ENCODE measurements at regions not wholly inside any gene's neighbourhood (a gene's known extent, or its start where the extent isn't known, plus 50 kb on each side); places are given as distances from the start of the nearest gene placed in this dataset.

DNA sequence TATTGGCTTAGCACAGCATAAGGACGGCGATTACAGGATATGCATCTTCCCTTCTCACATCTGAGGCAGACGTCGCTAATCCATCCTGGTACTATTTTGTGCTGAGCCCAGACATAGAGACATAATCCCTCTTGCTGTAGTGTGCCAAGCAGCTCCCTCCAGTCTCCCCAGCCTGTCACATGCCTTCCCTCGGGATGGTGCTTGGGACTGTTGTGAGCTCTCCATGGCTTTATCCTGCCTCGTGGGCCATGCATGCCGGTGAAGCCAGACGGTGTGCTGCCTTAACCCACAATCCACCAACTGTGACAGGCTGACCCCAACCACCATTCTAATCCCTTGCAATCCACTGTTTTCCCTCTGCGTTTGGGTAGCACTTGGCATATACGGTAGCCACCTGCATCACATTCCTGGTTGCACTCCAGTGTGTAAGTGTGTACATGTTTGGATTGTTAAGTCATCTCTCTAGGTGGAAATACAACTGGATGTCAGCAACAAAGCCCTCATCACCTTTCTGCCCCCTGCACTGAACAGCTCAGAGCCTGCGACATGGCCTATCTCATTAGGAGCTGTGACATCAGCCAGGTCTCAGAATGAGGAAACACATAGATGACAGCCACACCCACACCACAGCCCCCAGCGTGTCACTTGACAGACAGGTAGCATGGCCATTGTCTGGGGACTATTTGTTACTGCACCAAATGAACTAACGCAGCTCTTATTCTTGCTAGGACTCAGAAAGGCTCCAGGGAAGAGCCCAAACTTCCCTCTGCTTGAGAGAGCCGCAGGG is 374.8 kb upstream of the CDH4 start:
- no peak for DNase-seq (ENCODE audit: low read depth)

DNA sequence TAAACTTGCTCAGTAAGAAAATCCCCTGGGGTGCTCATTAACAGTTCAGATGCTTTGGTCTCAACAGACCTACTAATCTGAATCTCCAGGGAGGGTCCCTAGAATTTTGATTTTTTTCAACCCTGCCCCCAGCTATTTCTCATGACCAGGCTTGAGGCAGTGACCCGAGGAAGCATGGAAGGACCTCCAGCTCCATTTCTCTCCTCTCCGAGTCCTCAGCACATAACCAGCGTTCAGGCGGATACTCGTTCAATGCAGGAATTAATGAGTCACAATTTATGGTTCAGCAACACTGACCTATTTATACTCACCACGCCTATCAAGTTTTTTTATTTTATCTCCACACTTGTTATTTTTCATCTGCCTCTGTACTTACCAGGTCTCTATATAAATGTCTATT is 369.2 kb upstream of the CDH4 start:
- DNase-seq (ENCODE audit: low read depth) = no peak

DNA sequence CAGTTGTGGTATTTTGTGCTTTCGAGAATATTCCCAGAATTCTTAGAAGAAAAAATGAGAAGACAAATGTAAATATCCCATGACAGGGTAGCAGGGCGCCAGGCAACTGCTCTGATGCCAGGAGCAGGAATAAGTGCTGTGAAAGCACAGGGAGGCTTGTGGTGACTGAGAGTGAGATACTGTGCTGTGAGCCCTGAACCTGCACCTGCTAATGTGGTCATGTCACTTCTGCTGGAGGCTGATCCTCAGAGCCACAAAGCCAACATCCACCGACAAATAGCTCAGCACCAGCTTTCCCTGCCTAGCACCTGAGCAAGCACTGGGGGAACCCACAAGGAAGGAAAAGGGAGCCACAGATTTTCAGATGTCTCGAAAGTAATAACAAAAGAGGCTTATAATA is 368.6 kb upstream of the CDH4 start:
- DNase-seq (ENCODE audit: low read depth) = no peak

DNA sequence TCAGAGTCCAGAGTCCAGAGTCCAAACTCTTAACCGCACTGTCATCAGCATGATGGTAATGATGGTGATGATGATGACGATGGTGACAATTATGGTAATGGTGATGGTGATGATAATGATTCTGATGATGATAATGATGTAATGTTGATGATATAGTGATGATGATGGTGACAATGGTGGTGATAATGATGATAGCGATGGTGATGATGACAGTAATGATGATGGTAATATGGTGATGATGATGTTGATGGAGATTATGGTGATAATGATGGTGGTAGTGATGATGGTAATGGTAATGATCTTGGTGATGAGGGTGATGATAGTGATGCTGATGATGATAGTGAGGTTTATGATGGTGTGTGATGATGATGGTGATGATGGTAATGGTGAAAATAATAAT is 367.8 kb upstream of the CDH4 start:
- DNase-seq (ENCODE audit: low read depth) = no peak

DNA sequence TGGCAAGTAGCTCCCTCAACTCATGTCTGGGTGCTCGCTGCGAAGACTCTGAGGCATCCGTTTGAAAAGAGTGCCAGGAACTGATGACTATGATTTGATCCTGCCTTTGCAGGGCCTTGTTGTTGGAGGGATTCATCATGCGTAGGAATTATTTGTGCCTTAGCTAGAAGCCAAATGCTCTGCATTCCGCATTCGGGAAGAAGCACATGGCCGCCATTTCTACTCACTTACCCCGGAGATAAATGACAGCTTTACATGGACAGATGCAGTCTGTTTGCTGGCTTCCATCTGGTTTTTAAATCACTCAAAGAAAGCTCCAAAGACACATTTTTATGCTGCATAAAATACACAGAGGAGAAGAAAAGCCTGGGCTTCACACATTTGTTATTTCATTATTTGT is 363.3 kb upstream of the CDH4 start:
- no peak for DNase-seq (ENCODE audit: low read depth)

DNA sequence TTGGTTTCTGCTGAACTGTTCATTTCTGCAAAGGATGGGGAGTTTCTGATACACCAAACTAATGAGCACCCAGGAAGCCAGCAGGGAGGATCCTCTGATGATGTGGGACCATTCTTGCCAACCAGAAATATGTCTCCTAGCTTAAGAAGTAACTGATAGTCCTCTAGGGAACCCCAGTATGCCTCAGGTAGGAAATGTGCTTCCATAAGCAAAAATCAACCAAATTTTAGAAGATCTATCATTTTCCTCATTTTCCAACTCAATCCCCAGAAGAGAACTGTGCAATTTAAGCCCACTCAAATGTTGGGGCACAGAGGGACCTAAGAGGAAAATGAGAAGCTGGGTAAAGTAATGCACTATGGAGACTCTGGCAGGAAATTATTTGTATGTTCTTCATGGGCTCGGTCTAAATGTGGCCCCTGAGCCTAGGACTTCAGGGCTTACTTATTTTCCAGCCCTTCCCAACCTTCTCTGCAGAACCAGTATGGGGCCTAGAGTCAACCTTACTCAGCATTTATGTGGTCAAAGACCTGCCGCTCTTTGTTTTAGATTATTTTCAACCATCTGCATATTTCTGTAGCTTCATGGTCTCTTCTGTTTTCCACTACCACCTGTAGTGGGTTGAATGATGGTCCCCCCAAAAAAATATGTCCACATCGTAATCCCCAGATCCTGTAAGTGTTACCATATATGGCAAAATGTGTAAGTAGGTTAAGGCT is 359.8 kb upstream of the CDH4 start:
- DNase-seq (ENCODE audit: low read depth) = no peak

DNA sequence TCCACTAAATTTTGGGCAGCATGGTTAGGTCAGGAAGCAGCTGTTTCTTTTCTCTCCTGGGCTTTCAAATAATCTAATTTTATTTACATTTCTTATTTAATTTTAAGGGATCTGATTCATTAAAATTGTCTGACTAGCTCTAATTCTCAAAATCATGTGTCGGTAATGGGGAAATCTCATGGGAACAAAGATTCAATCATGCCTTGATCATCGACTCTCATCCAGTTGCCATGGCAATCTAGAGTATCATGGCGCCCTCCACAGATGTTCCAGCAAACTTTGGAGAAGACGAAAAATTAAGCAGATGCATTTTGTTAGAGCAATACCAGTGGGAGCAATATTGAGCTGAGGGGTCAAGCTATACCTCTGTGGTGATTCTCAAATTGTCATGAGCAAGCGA is 358.0 kb upstream of the CDH4 start:
- no peak for DNase-seq (ENCODE audit: low read depth)

DNA sequence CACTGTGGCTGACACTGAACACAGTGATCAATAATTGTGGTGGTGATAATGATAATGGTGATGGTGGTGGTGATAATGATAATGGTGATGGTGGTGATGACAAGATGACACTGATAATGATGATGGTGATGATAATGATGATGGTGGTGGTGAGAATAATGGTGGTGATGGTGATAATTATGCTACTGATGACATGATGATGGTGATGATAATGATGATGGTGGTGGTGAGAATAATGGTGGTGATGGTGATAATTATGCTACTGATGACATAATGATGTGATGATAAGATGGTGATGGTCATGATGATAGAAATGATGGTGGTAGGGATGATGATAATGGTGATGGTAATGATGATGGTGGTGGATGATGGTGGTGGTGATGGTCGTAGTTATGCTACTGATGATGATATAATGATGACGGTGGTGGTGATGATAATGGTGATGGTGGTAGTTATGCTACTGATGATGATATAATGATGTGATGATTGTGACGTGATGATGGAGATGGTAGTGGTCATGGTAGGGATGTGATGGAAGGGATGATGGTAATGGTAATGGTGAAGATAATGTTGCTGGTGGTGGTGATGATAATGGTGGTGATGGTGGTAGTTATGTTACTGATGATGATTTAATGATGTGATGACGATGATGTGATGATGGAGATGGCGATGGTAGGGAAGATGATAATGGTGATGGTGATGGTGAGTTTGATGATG is 356.5 kb upstream of the CDH4 start:
- no peak for DNase-seq (ENCODE audit: low read depth)

DNA sequence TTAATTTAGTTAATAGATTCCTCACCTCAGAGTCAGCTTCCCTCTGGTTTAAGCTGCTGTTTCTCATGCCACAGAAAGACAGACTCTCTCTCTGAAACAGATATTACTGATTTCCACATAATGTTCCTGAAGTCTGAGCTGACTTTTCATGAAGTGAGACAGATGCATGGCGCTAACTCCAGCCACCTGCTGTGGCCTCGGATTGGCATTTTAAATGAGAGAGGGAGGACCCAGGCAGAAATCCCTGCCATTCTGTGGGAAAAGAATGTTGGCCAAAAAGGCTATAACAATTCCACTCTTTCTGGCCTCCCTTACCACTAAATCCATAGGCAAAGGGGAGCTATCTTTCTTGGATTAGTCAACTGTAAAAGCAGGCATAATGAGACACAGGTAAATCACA is 354.1 kb upstream of the CDH4 start:
- no peak for DNase-seq (ENCODE audit: low read depth)

DNA sequence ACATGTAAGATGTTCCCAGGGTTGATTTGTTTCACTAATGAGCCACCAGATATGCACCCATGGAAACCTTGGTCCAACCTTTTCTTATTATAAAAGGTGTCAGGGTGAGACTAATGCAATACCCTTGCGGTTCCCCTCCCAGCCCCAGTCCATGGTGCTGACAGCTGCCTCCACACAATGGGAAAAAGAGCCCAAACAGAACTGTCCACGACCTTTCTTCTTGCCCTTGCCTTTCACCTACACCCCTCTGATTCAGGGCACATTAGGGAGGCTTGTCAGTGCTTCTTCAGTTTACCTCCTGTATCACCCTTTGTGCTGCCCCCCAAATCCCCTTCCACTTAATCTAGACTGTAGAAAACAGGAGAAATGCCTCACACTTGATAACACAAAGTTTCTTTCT is 352.7 kb upstream of the CDH4 start:
- no peak for DNase-seq (ENCODE audit: low read depth)

DNA sequence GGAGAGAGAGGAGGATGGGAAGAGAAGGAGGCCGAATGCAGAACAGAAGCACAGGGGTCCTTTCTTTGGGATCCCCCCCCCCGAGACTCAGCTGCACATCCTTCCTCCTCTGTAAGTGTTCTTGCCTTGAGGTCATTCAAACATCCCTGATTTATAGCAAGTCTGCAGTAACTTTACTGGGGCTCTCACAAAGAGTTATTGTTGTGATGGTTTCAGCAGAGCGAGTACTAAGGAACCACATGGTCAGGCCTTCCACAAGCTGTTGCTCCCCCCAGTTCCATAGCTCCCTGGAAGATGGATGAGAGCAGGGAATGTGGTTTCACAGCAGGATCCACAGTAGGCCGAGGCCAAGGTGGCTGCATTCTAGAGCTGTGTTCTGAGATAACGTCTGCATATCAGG is 351.4 kb upstream of the CDH4 start:
- no peak for DNase-seq (ENCODE audit: low read depth)

DNA sequence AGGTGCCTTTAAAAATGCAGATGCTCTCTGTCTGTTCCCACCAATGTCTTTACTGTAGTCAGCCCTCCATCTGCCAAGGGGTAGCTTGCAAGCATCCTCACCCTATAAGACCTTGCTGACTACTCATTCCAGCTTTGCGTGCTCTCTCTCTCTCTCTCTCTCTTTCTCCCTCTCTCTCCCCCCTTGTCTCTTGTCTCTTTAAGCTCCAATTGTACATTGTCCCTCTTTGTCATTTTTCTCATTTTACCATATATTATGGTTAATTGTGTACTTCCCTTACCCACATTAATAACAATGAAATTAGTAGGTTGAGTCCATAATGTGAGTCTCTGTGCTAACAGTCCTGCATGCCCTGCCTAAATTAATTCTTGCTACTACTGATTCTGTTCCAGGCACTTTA is 350.2 kb upstream of the CDH4 start:
- DNase-seq (ENCODE audit: low read depth) = no peak

DNA sequence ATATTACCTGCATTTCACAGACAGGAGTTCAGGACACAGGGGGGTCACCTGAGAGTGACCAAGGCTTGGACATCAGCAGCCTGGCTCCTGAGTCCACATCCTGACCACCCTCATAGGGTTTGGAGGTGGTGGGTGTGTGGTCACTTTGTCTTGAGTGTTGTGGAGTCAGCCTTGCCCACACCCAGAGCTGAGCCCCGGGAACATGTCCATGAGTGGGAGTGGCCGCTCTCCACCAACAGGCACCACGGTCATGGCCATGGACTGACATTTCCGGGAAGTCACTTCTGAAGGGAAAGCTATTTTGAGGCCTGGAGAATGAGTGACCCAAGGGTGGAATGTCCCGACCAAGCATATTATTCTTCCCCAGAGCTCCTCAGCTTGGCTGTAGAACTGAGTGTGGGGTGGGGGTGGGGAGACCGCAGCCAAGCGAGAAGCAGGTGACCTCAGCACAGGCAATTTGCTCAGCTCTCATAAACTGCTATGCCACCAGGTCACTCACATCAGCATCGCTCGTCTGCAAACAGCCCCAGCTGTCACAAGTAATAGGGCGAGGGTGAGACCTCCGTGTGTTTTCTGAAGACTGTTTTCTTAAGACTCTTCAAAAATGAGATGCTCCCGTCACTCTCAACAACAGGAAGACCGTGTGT is 348.6 kb upstream of the CDH4 start:
- DNase-seq (ENCODE audit: low read depth) = no peak

DNA sequence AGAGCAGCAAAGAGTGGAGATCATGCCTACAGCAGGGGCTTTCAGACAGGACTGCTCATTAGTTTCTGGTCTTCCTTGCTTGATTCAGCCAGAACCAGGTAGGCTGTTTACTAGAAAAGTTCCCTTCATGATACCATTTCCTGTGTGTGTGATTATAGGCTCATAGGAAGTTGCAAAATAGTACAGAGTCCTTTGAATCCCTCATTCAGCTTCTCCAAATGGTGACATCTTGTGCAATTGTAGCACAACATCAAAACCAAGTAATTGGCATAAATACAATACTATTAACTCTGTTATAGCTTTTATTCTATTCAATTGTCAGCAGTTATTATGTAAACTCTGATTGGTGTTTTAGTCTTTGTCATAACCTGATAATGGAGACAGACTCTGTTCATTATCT is 347.3 kb upstream of the CDH4 start:
- no peak for DNase-seq (ENCODE audit: low read depth)

DNA sequence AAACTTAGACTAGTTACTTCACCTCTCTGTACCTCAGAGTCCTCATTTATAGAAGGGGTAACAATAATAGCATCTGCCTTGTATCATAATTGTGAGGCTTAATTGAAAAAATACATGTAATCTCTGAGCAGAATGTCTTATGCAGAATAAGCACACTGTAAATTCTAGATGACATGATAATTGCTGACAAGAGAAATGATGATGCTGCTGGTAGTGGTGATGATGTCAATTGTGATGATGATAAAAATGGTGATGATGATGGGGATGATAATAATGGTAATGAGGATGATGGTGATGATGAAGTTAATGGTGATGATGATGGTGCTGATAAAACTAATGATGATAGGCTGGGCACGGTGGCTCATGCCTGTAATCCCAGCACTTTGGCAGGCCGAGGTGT is 346.1 kb upstream of the CDH4 start:
- no peak for DNase-seq (ENCODE audit: low read depth)

DNA sequence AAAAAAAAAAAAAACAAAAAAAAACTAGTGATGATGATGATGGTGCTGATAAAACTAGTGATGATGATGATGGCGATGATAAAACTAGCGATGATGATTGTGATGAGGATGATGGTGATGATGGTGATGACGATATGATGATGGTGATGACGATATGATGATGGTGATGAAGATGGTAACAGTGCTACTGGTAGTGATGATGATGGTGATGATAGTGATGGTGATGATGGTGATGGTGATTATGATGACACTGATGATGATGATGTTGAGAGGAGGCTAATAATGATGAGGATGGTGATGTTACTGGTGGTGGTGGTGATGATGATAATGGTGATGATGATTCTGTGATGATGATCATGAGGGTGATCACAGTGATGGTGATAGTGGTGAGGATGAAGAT is 345.5 kb upstream of the CDH4 start:
- no peak for DNase-seq (ENCODE audit: low read depth)

DNA sequence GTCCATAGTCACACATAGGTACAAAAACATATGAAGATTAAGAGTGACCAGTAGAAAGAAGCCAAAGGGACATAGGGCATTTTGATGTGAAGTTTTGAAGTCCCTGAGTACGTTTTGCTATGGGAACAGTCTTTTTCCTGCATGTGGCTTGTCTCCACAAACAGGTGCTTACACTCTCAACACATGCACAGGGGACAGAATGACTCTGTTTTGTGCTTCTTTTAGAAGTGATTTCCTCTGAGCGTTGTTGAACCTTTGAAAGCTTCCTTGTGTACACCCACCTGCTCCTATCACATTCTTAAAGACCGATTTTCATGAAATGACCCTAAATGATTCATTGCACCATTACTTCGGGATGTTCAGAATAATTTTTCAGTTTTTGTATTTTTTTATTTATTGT is 338.8 kb upstream of the CDH4 start:
- no peak for DNase-seq (ENCODE audit: low read depth)

DNA sequence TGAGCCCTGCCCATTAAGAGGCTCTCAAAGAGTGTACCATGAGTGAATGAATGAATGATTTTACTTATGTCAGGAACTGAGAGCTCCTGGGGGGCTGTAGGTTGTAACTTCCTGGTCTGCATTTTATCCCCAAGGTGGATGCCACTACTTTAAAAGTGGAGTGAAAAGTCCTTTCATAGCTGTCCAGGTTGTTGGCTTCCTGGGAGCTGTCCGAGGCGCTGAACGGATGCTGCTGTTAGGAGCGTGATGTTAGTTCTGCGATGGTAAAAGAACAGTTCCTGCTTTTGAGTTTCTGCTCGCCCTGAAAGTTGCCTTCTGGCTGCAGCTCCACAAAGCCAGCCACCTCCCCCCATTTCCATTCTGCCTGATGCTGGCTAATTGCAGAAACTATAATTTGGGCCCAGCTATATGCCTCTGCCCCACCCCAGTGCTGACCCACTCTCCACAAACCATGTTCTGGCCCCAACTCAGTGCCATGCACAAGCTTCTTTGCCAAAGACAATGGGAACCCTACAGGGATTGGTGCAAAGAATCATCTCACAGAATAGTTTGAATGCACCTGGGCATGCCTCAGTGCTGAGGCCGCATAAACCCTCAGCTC is 330.9 kb upstream of the CDH4 start:
- DNase-seq (ENCODE audit: low read depth) = no peak

DNA sequence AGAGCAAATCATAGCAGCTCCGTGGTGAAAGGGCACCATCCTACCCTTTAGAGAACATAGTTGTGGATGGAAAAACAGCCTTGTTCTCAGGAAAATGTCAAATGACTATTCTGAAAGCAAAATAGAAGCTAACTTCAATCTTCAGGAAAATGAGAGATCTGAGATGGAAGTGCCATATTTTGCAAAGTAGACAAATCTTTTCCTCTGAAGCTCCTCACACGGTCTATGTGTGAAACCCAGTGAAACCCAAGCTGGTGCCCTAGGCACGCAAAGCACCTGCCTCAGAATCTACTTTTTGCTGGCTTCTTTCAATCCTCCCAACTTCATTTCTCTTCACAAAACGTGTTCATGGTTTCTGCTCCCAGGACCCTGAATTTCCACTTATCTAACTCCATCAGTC is 325.2 kb upstream of the CDH4 start:
- DNase-seq (ENCODE audit: low read depth) = no peak

DNA sequence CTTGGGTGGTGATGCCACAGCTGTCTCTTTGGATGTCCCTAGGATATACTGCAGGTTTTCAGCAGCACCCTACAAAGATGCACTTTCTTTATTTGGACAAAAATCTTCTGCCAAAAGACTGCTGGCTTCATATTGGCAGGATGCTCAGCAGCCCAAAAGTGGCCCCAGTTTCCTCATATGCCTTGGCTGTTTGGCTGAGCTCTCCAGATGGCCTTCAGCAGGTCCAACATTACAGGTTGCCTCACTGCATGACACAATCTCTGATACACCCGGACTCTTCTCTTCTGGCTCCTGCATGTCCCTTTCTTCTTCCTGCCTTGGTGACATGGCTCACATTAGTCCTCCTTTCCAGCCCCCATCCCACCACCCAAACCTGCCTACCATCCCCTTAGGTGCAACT is 323.7 kb upstream of the CDH4 start:
- DNase-seq (ENCODE audit: low read depth) = no peak

DNA sequence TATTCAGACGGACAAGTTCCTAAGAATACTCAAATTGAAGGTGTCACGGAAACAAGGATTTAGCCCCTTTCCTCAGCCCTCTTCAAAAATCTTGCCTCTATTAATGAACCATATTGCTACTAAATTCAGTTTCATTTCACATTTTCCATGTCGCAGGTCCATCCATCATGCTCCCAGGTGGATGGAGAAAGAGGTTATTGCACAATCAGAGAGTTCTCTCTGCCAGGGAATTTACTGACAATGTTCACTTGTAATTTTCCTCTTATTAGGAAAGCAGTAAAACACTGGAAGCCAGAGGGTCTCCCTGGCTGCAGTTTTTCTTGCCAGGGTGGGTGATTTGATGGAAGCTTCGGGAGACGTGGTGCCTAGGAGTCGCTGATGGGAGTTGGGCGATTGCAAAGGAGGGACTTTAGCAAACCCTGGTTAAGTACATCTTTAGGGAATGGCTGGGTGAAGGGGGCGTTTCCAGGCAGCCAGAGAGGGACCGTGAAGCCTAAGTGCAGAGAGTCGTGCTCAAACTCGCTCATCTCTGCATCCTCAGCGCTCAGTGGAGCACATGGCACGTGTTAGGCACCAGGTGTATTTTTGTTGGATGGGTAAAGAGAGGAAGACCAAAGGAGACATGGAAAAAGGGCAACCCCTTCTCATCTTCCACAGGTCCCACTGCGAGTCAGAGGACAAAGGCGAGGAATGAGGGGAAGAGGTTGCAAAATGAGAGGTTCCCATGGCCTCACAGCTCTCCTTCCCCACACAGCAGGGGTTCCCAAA is 321.9 kb upstream of the CDH4 start:
- no peak for DNase-seq (ENCODE audit: low read depth)
